ENCODE measurements at regions not wholly inside any gene's neighbourhood (a gene's known extent, or its start where the extent isn't known, plus 50 kb on each side); places are given as distances from the start of the nearest gene placed in this dataset.

DNA sequence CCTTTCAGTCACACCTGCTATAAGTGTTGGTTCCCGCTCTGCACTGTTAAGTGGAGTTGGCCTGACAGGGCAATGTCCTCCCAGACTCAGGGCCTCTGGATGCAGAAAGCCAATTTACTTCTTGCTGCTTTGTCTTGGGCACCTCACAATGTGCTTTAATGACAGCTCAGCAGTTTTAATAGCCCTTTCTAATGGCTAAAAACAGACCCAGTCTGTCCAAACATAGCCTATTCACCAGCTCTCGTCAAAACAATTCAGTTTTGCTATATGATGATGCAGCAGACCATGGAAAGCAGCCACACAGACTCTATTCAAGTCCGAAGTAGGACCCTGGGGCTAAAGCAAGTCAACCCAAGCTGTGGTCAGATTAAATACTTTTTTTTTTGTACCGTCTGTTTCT is 529.1 kb upstream of the SEMA6A start:
- no peaks in the 10 kb centered on the region for H3K9me1 ChIP-seq (ENCODE audit: control insufficient read depth, extremely low read depth, insufficient read depth, low read length)
- H4K20me1 ChIP-seq (ENCODE audit: control insufficient read depth, extremely low read depth, insufficient read depth, low read length): no peaks in the 10 kb centered on the region
- FAIRE-seq (no peak), DNase-seq (ENCODE audit: low read depth, low spot score) (no peak)
- H3K27me3 ChIP-seq (ENCODE audit: control insufficient read depth, extremely low read depth, insufficient read depth, low read length): no peaks in the 10 kb centered on the region
- no peaks in the 10 kb centered on the region for H3K4me1 ChIP-seq (ENCODE audit: control insufficient read depth, extremely low read depth, insufficient read depth, low read length)
- H3K9me3 ChIP-seq (ENCODE audit: control insufficient read depth, low read depth, low read length): no peaks in the 10 kb centered on the region
- no peak overlapping the region for H3K4me3 ChIP-seq (ENCODE audit: control insufficient read depth in 2 of 3, extremely low read depth in 1 of 3, insufficient read depth in 2 of 3, low read depth in 1 of 3, low read length in 3 of 3)
- H3K36me3 ChIP-seq (ENCODE audit: control insufficient read depth in 2 of 2, extremely low read depth in 1 of 2, insufficient read depth in 2 of 2, low read length in 2 of 2): no peaks in the 10 kb centered on the region
- dilution Hi-C loops (cut with MboI; ENCODE audit: extremely low pct_ligation_motif_present, low sequenced_read_pairs): no loop called here
- no peak overlapping the region for H3K9ac ChIP-seq (ENCODE audit: control insufficient read depth, extremely low read depth, insufficient read depth, low read length)
- no peak overlapping the region for H3K4me2 ChIP-seq (ENCODE audit: control insufficient read depth, extremely low read depth, insufficient read depth, low read depth, low read length)
- H3K79me2 ChIP-seq (ENCODE audit: control insufficient read depth, insufficient read depth, low read length): no peaks in the 10 kb centered on the region
- no peak overlapping the region for H2AFZ ChIP-seq (ENCODE audit: control insufficient read depth, low read length)
- TF ChIP-seq, protein P1, sequence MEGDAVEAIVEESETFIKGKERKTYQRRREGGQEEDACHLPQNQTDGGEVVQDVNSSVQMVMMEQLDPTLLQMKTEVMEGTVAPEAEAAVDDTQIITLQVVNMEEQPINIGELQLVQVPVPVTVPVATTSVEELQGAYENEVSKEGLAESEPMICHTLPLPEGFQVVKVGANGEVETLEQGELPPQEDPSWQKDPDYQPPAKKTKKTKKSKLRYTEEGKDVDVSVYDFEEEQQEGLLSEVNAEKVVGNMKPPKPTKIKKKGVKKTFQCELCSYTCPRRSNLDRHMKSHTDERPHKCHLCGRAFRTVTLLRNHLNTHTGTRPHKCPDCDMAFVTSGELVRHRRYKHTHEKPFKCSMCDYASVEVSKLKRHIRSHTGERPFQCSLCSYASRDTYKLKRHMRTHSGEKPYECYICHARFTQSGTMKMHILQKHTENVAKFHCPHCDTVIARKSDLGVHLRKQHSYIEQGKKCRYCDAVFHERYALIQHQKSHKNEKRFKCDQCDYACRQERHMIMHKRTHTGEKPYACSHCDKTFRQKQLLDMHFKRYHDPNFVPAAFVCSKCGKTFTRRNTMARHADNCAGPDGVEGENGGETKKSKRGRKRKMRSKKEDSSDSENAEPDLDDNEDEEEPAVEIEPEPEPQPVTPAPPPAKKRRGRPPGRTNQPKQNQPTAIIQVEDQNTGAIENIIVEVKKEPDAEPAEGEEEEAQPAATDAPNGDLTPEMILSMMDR (optimal IDR thresholded peaks at IDR 0.05 in 1 of 3, IDR thresholded peaks at IDR 0.05 in 1 of 3, conservative IDR thresholded peaks at IDR 0.05 in 1 of 3; ENCODE audit: extremely low read depth in 1 of 3, insufficient read depth in 2 of 3, low read length in 3 of 3): no peak
- no peak for TF ChIP-seq EZH2 (IDR thresholded peaks at IDR 0.05; ENCODE audit: low read length)
- H3K27ac ChIP-seq (ENCODE audit: control insufficient read depth, insufficient read depth, low read length): no peak overlapping the region

DNA sequence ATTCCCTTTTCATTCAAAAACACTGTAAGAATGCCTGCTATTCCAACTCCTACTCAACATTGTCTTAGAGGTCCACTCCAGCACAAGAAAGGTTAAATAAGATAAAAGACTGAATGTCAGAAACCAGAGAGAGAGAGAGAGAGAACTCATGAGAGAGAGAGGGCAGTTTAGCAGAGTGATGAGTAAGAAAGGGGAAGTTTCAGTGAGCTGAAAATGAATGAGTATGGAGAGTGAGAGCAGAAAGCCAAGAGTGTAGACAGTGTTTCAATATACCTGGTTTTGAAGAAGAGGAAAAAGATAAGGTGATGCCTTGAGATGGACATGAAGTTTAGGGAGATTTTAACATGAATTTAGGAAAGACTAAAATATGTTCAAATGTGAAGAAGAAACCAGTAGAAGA is 528.0 kb upstream of the SEMA6A start:
- H3K36me3 ChIP-seq (ENCODE audit: control insufficient read depth in 2 of 2, extremely low read depth in 1 of 2, insufficient read depth in 2 of 2, low read length in 2 of 2): no peaks in the 10 kb centered on the region
- no peak for FAIRE-seq
- H3K9me1 ChIP-seq (ENCODE audit: control insufficient read depth, extremely low read depth, insufficient read depth, low read length): no peaks in the 10 kb centered on the region

More for the DNA sequence above, 528.0 kb upstream of the SEMA6A start:
- Histone ChIP-seq H4K20me1 (ENCODE audit: control insufficient read depth, extremely low read depth, insufficient read depth, low read length) (no peaks in the 10 kb centered on the region), H3K27ac (ENCODE audit: control insufficient read depth, insufficient read depth, low read length) (no peak overlapping the region), H3K79me2 (ENCODE audit: control insufficient read depth, insufficient read depth, low read length) (no peaks in the 10 kb centered on the region), H3K4me3 (ENCODE audit: control insufficient read depth in 2 of 3, extremely low read depth in 1 of 3, insufficient read depth in 2 of 3, low read depth in 1 of 3, low read length in 3 of 3) (no peak overlapping the region), H3K9me3 (ENCODE audit: control insufficient read depth, low read depth, low read length) (no peaks in the 10 kb centered on the region), H3K27me3 (ENCODE audit: control insufficient read depth, extremely low read depth, insufficient read depth, low read length) (no peaks in the 10 kb centered on the region), H2AFZ (ENCODE audit: control insufficient read depth, low read length) (no peak overlapping the region), H3K4me1 (ENCODE audit: control insufficient read depth, extremely low read depth, insufficient read depth, low read length) (no peaks in the 10 kb centered on the region), H3K4me2 (ENCODE audit: control insufficient read depth, extremely low read depth, insufficient read depth, low read depth, low read length) (no peak overlapping the region), H3K9ac (ENCODE audit: control insufficient read depth, extremely low read depth, insufficient read depth, low read length) (no peak overlapping the region)
- TF ChIP-seq, protein P1 (optimal IDR thresholded peaks at IDR 0.05 in 1 of 3, IDR thresholded peaks at IDR 0.05 in 1 of 3, conservative IDR thresholded peaks at IDR 0.05 in 1 of 3; ENCODE audit: extremely low read depth in 1 of 3, insufficient read depth in 2 of 3, low read length in 3 of 3): no peak
- TF ChIP-seq EZH2 (IDR thresholded peaks at IDR 0.05; ENCODE audit: low read length): no peak
- dilution Hi-C loops (cut with MboI; ENCODE audit: extremely low pct_ligation_motif_present, low sequenced_read_pairs): no loop called here
- no peak for DNase-seq (ENCODE audit: low read depth, low spot score)

Measured in keratinocyte (primary cell).